GM12875 (cell line): ENCODE measurements at regions not wholly inside any gene's neighbourhood (a gene's known extent, or its start where the extent isn't known, plus 50 kb on each side); places are given as distances from the start of the nearest gene placed in this dataset.

Experiments used
- H3K4me3 ChIP-seq: one replicate; pipeline ENCODE4 v1.5.1; 2011; ENCODE audit warnings: low read depth, low read length, control low read depth
- CTCF ChIP-seq: IDR thresholded peaks from 2 replicates; pipeline ENCODE4 v1.5.1; 2011; ENCODE audit warnings: low read depth, mild to moderate bottlenecking, control low read depth, inconsistent platforms, low read length, moderate library complexity, borderline replicate concordance; ENCODE audit not compliant: insufficient read depth

DNA sequence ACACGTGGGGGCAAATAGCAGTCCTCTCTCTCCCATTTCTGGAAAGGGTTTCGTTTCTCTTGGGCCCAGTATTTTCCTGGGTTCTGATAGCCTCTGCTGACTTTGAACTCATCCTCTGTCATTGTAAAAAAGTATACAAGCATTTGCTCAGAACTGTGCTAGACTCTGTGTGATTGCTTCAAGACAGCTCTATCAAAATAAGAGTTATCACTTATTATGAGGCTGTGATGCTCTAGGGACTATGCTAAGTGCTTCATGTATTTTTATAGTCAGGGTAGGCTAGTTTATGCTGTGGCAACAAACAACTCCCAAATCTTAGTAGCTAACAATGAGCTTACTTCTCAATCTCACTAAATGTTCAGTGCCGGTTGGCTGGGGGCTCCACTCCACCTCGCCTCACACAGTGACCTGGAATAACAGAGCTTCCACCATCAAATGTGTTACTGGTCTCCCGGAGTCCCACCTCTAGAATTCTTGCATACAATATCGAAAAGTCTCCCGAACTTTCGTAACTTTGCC lies 110.8 kb upstream of the CDC42EP3 start:
- H3K4me3 ChIP-seq: no peak overlapping the region
- TF ChIP-seq CTCF: no peak

DNA sequence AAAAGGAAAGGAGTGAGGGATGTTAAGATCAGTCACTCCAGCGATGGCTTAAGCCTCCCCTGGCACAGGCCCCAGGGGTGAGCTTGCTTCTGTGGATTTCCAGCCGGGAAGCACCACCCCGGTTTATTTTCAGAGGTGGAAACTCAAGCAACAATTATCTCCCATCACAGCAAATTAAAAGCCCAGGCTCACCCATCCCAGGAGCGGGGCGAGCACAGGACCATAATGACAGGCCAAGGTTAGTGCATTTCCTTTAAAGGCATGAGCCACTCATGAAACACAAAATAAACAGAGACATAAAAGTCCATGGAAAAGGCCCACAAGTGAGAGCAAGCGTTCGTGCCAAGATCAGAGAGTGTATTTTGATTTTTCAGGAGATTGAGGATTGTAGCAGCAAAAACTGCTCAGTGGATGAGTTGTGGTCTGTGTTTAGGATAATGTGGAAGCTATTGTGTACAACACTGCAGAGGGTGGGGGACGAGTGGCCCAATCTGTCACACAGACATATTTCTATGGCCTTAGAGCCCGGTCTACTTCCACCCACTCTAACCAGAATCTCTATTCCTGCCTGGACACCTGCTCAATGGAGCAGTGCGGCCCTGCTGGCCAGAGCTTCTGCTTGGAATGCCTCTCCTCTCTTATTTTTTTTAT lies 111.4 kb upstream of the CDC42EP3 start:
- TF ChIP-seq CTCF: no peak
- no peak overlapping the region for H3K4me3 ChIP-seq

GRCh38 chr2:37783545-37783944 lies 112.1 kb upstream of the CDC42EP3 start:
- H3K4me3 ChIP-seq: no peak overlapping the region
- TF ChIP-seq CTCF: no peak

GRCh38 chr2:37784071-37784758 lies 112.8 kb upstream of the CDC42EP3 start:
- H3K4me3 ChIP-seq: no peak overlapping the region
- TF ChIP-seq CTCF: no peak

DNA sequence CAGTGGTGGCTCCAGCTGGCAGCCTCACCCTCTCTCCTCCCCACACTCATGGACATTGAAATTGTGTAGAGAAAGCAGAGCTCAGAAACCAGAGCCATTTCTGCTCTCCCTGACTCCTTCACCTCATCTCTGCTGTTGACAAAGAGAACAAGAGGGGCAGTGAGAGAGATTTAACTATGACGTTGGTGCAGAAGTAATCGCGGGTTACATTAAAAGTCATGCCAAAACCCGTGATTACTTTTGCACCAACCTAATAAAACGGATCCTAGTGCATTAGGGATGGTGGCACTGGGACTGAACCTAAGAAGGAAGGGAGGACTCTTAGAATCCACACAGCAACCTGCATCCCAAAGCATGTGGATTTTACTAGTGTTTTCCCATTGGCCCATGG lies 113.3 kb upstream of the CDC42EP3 start:
- no peak overlapping the region for H3K4me3 ChIP-seq
- TF ChIP-seq CTCF: no peak

- H3K4me3 ChIP-seq: no peak overlapping the region
- no peak for TF ChIP-seq CTCF
Measured at GRCh38 chr2:37786191-37786698, 114.8 kb upstream of the CDC42EP3 start.

- H3K4me3 ChIP-seq: no peak overlapping the region
- TF ChIP-seq CTCF: no peak
Measured at GRCh38 chr2:37786854-37787253, 115.4 kb upstream of the CDC42EP3 start.
